GM23338 (cell line): ENCODE measurements at regions not wholly inside any gene's neighbourhood (a gene's known extent, or its start where the extent isn't known, plus 50 kb on each side); places are given as distances from the start of the nearest gene placed in this dataset.

Experiments
- ATAC-seq: fragments of 200-7000 bp; cut with Tn5 transposase; 3 replicates; pipeline ENCODE4 v1.9.1; 2020
- DNase-seq: peaks from one replicate; pipeline ENCODE4 v3.0.0-alpha.2; 2015; ENCODE audit warnings: low spot score
- H2AFZ ChIP-seq: fragments of 200-600 bp; sonication (generic); 2 replicates; pipeline ENCODE4 v1.8.0; 2016; ENCODE audit warnings: antibody characterized with exemption, mild to moderate bottlenecking, moderate library complexity
- H3F3A ChIP-seq: fragments of 200-600 bp; sonication (generic); replicated peaks from 2 replicates; pipeline ENCODE4 v1.8.0; 2017; ENCODE audit warnings: antibody characterized with exemption, mixed run types, low read depth
- H3K27ac ChIP-seq: fragments of 200-600 bp; sonication (generic); 2 replicates; pipeline ENCODE4 v1.6.1; 2016; ENCODE audit warnings: low read depth
- H3K27me3 ChIP-seq: fragments of 200-600 bp; sonication (generic); 2 replicates; pipeline ENCODE4 v1.8.0; 2016; ENCODE audit warnings: mild to moderate bottlenecking, mixed run types, moderate library complexity; ENCODE audit not compliant: insufficient read depth
- H3K36me3 ChIP-seq: fragments of 200-600 bp; sonication (generic); 2 replicates; pipeline ENCODE4 v1.8.0; 2016; ENCODE audit warnings: mild to moderate bottlenecking; ENCODE audit not compliant: insufficient read depth
- H3K4me1 ChIP-seq: fragments of 200-600 bp; sonication (generic); 2 replicates; pipeline ENCODE4 v1.8.0; 2016; ENCODE audit warnings: mild to moderate bottlenecking, moderate library complexity; ENCODE audit not compliant: insufficient read depth
- H3K4me2 ChIP-seq: fragments of 200-600 bp; sonication (generic); 2 replicates; pipeline ENCODE4 v1.7.1; 2017; ENCODE audit warnings: mixed run types
- H3K4me3 ChIP-seq: fragments of 200-600 bp; sonication (generic); 2 replicates; pipeline ENCODE4 v1.6.1; 2016; ENCODE audit warnings: mixed run types
- H3K79me2 ChIP-seq: fragments of 200-600 bp; sonication (generic); replicated peaks from 2 replicates; pipeline ENCODE4 v1.8.0; 2017; ENCODE audit warnings: mild to moderate bottlenecking; ENCODE audit not compliant: insufficient read depth
- H3K9me2 ChIP-seq: fragments of 200-600 bp; sonication (generic); 2 replicates; pipeline ENCODE4 v1.8.0; 2017; ENCODE audit not compliant: insufficient read depth
- H4K20me1 ChIP-seq: fragments of 200-600 bp; sonication (generic); replicated peaks from 2 replicates; pipeline ENCODE4 v1.8.0; 2017; ENCODE audit warnings: mild to moderate bottlenecking; ENCODE audit not compliant: insufficient read depth
- H3K27ac Mint-ChIP-seq: 2 replicates; pipeline ENCODE4 v1.8.0; 2020; ENCODE audit warnings: inconsistent platforms, mild to moderate bottlenecking, moderate library complexity, mixed read lengths
- H3K27me3 Mint-ChIP-seq: 3 replicates; pipeline ENCODE4 v1.8.0; 2022; ENCODE audit warnings: low read depth, mild to moderate bottlenecking, moderate library complexity, mixed read lengths, inconsistent platforms; ENCODE audit not compliant: insufficient read depth, poor library complexity
- H3K36me3 Mint-ChIP-seq: 3 replicates; pipeline ENCODE4 v1.8.0; 2021; ENCODE audit warnings: low read depth, mild to moderate bottlenecking, inconsistent platforms, moderate library complexity, mixed read lengths
- H3K4me1 Mint-ChIP-seq: 3 replicates; pipeline ENCODE4 v1.8.0; 2020; ENCODE audit warnings: mild to moderate bottlenecking, inconsistent platforms, mixed read lengths
- H3K4me3 Mint-ChIP-seq: 3 replicates; pipeline ENCODE4 v1.8.0; 2021; ENCODE audit warnings: moderate library complexity, mild to moderate bottlenecking, inconsistent platforms, mixed read lengths
- H3K9me3 Mint-ChIP-seq: 3 replicates; pipeline ENCODE4 v1.8.0; 2020; ENCODE audit warnings: moderate library complexity, mild to moderate bottlenecking, inconsistent platforms, mixed read lengths
- ETS1 ChIP-seq: IDR thresholded peaks from 2 replicates; pipeline ENCODE4 v1.6.1; 2016; ENCODE audit warnings: antibody characterized with exemption
- NANOG ChIP-seq: IDR thresholded peaks from 2 replicates; pipeline ENCODE4 v1.6.1; 2016; ENCODE audit warnings: antibody characterized with exemption, borderline replicate concordance

GRCh38 chrY:9968381-9968780 lies 440.7 kb downstream of the TSPY10 start:
- Histone ChIP-seq H3K4me3 (no peak overlapping the region), H4K20me1 (no peaks in the 10 kb centered on the region), H3K36me3 (no peaks in the 10 kb centered on the region), H3F3A (no peaks in the 10 kb centered on the region), H3K4me1 (no peaks in the 10 kb centered on the region), H2AFZ (no peak overlapping the region), H3K27me3 (no peaks in the 10 kb centered on the region), H3K79me2 (no peaks in the 10 kb centered on the region), H3K27ac (no peak overlapping the region), H3K4me2 (no peak overlapping the region), H3K9me2 (no peaks in the 10 kb centered on the region)
- DNase-seq (no peak), ATAC-seq (no peak)
- Mint-ChIP-seq H3K27me3 (no peaks in the 10 kb centered on the region), H3K4me1 (no peaks in the 10 kb centered on the region), H3K27ac (no peak overlapping the region), H3K9me3 (peaks cover 66% of the 10 kb centered on the region), H3K4me3 (no peak overlapping the region), H3K36me3 (no peaks in the 10 kb centered on the region; the same call in 1 of the 3 replicates)
- TF ChIP-seq NANOG (no peak), ETS1 (no peak)
